HFFc6 (cell line): ENCODE measurements at regions not wholly inside any gene's neighbourhood (a gene's known extent, or its start where the extent isn't known, plus 50 kb on each side); places are given as distances from the start of the nearest gene placed in this dataset.

Experiments
- DNase-seq: peaks from one replicate; pipeline ENCODE4 v3.0.0-alpha.2; 2018
- H3K27ac Mint-ChIP-seq: 2 replicates; pipeline ENCODE4 v1.8.0; 2020; ENCODE audit warnings: mild to moderate bottlenecking, mixed read lengths
- H3K27me3 Mint-ChIP-seq: 2 replicates; pipeline ENCODE4 v1.8.0; 2021; ENCODE audit warnings: mild to moderate bottlenecking, moderate library complexity, mixed read lengths; ENCODE audit not compliant: insufficient read depth
- H3K36me3 Mint-ChIP-seq: 2 replicates; pipeline ENCODE4 v1.8.0; 2021; ENCODE audit warnings: low read depth, mixed read lengths
- H3K4me1 Mint-ChIP-seq: 2 replicates; pipeline ENCODE4 v1.8.0; 2020; ENCODE audit warnings: low read depth, mixed read lengths
- H3K4me3 Mint-ChIP-seq: 2 replicates; pipeline ENCODE4 v1.8.0; 2020; ENCODE audit warnings: mild to moderate bottlenecking, moderate library complexity, mixed read lengths
- H3K9me3 Mint-ChIP-seq: 2 replicates; pipeline ENCODE4 v1.8.0; 2020; ENCODE audit warnings: mild to moderate bottlenecking, mixed read lengths
- TF ChIP-seq, protein P1 (sequence below): fragments of 200-600 bp; sonication (generic); IDR thresholded peaks from 2 replicates; pipeline ENCODE4 v1.5.0; 2021; ENCODE audit warnings: antibody characterized with exemption, mild to moderate bottlenecking

DNA sequence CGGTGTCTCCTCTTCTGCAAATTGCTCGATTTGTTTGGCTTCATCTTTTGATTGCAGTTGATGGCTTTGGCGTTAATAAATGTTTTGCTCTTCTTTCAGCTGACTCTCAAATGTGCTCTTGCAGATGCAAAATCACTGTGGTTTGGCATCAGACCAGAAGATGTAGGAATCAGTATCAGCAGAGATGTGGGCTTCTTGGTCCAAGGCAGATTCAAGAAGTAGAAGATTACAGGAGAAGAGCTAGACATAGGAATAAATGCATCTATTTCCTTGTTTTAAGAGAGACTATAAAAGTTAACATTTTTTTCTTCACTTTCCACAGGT, 59.8 kb upstream of the BACH1 start:
- H3K27ac Mint-ChIP-seq = no peak overlapping the region
- H3K27me3 Mint-ChIP-seq = no peaks in the 10 kb centered on the region
- no peak for DNase-seq
- H3K4me3 Mint-ChIP-seq = no peak overlapping the region
- H3K9me3 Mint-ChIP-seq = no peaks in the 10 kb centered on the region
- TF ChIP-seq, protein P1, sequence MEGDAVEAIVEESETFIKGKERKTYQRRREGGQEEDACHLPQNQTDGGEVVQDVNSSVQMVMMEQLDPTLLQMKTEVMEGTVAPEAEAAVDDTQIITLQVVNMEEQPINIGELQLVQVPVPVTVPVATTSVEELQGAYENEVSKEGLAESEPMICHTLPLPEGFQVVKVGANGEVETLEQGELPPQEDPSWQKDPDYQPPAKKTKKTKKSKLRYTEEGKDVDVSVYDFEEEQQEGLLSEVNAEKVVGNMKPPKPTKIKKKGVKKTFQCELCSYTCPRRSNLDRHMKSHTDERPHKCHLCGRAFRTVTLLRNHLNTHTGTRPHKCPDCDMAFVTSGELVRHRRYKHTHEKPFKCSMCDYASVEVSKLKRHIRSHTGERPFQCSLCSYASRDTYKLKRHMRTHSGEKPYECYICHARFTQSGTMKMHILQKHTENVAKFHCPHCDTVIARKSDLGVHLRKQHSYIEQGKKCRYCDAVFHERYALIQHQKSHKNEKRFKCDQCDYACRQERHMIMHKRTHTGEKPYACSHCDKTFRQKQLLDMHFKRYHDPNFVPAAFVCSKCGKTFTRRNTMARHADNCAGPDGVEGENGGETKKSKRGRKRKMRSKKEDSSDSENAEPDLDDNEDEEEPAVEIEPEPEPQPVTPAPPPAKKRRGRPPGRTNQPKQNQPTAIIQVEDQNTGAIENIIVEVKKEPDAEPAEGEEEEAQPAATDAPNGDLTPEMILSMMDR = no peak
- no peaks in the 10 kb centered on the region for H3K36me3 Mint-ChIP-seq
- H3K4me1 Mint-ChIP-seq = peaks cover 46% of the 10 kb centered on the region

DNA sequence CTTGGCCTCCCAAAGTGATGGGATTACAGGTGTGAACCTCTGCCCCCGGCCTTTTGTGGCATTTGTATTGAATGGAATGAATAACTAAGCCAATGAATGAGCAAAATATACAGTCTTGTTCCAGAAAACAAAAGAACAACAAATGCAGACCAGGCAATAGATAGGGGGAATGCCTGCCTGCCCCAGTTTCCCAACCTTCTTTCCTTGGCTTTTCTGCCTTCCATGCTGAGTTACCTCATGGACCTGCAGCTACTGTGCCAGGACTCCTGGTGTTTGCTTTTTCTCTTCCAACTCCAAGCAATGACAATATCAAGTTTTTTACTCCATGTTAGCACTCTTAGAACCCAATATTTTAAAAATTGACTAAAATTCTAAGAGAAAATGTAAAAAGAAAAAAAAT, 58.6 kb upstream of the BACH1 start:
- Mint-ChIP-seq H3K4me1 (peaks cover 40% of the 10 kb centered on the region), H3K9me3 (no peaks in the 10 kb centered on the region), H3K36me3 (no peaks in the 10 kb centered on the region), H3K27ac (no peak overlapping the region), H3K27me3 (no peaks in the 10 kb centered on the region), H3K4me3 (no peak overlapping the region)
- DNase-seq = no peak
- TF ChIP-seq, protein P1 = no peak

GRCh38 chr21:29242201-29242600, 56.5 kb upstream of the BACH1 start:
- no peaks in the 10 kb centered on the region for H3K9me3 Mint-ChIP-seq
- no peak for DNase-seq
- no peak overlapping the region for H3K4me3 Mint-ChIP-seq
- TF ChIP-seq, protein P1 = no peak
- no peaks in the 10 kb centered on the region for H3K27me3 Mint-ChIP-seq
- no peaks in the 10 kb centered on the region for H3K36me3 Mint-ChIP-seq
- H3K4me1 Mint-ChIP-seq = peaks cover 27% of the 10 kb centered on the region
- H3K27ac Mint-ChIP-seq = no peak overlapping the region

DNA sequence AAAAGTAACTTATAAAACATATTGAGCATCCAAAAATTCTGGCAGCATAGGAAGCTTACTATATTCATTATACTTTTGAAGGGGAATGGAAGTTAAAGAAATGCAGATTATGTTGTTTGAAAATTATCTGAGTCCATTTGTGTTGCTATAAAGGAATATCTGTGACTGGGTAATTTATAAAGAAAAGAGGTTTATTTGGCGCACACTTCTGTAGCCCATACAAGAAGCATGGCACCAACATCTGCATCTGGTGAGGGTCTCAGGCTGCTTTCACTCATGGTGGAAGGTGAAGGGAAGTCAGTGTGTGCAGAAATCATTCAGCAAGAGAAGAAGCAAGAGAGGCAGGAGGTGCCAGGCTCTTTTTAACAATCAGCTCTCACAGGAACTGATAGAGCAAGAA, 55.5 kb upstream of the BACH1 start:
- peaks cover 19% of the 10 kb centered on the region for H3K4me1 Mint-ChIP-seq
- no peaks in the 10 kb centered on the region for H3K36me3 Mint-ChIP-seq
- no peak for DNase-seq
- TF ChIP-seq, protein P1 = no peak
- no peak overlapping the region for H3K4me3 Mint-ChIP-seq
- no peak overlapping the region for H3K27ac Mint-ChIP-seq
- H3K9me3 Mint-ChIP-seq = no peaks in the 10 kb centered on the region
- H3K27me3 Mint-ChIP-seq = no peaks in the 10 kb centered on the region

GRCh38 chr21:29245104-29245643, 53.5 kb upstream of the BACH1 start:
- Mint-ChIP-seq H3K9me3 (no peaks in the 10 kb centered on the region), H3K4me1 (peaks cover 11% of the 10 kb centered on the region; the same call in 1 of the 2 replicates), H3K36me3 (no peaks in the 10 kb centered on the region), H3K4me3 (no peak overlapping the region), H3K27ac (peak overlapping the region; percentile 7; the same call in 1 of the 2 replicates), H3K27me3 (no peaks in the 10 kb centered on the region)
- TF ChIP-seq, protein P1 = no peak
- DNase-seq = no peak

- Mint-ChIP-seq H3K27ac (no peak overlapping the region), H3K9me3 (no peaks in the 10 kb centered on the region), H3K36me3 (no peaks in the 10 kb centered on the region), H3K4me1 (peaks cover 11% of the 10 kb centered on the region; the same call in 1 of the 2 replicates), H3K4me3 (no peak overlapping the region), H3K27me3 (no peaks in the 10 kb centered on the region)
- no peak for DNase-seq
- TF ChIP-seq, protein P1 = no peak
Measured at GRCh38 chr21:29245863-29246262, 52.9 kb upstream of the BACH1 start.
